NCI-H1694 (cell line): ENCODE measurements at regions not wholly inside any gene's neighbourhood (a gene's known extent, or its start where the extent isn't known, plus 50 kb on each side); places are given as distances from the start of the nearest gene placed in this dataset.
"Not testable (repeated sequence)": the region's sequence is repeated elsewhere in the genome, so short reads cannot be mapped to it uniquely, and the experiment has no call there.

Experiments
- DNase-seq: peaks from one replicate; lab custom pipeline; 2025; lab: John Stamatoyannopoulos, UW

DNA sequence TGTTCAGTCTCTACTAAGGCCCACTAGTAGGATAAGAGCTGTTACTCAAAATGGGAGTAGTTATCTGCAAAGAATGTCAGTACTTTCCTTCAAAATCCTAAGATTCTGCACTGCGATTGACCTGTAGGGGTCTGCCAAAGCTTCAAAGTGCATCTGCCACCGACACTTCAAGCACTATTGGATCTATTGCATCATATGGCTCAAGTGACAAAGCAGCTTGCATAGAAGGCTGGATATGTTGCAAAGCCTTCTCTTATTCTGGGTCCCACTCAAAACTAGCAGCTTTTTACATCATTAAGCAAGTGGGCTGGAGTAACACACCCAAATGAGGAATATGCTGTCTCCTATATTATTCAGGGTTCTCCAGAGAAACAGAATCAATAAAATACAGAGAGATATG, 115.4 kb upstream of the EMCN start:
- no peak for DNase-seq

DNA sequence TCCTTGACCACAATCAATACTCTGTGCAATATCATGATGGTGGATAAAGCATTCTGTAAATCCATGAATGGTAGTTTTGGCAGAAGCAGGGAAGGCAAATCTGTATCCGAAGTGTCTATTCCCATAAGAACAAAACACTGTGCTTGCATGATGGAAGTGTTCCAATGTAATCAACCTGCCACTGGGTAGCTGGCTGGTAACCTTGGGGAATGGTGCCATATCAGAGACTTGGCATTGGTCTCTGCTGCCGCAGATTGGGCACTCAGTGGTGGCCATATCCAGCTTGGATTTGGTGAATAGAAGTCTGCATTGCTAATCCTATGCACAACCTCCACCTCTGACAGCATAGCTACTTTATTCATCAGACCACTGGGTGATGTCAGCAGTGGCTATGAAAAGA, 114.3 kb upstream of the EMCN start:
- DNase-seq: no peak

GRCh38 chr4:100631281-100631968, 113.6 kb upstream of the EMCN start:
- no peak for DNase-seq

DNA sequence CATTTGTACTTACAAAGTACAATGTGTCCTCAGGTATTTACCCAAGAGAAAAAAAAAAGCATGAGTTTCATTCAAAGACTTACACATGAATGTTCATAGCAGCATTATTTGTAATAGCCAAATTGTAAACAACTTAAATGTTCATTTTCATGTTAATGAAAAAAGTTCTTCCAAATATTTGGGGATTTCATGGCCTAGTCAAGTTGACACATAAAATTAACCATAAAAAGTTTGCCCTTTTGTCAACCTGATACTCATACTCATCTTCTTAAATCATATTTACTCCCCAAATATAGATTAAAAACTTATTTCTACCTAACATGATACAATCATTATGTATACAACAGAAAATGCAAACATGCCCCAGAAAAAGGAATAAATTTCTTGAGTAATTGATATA, 112.5 kb upstream of the EMCN start:
- no peak for DNase-seq

DNA sequence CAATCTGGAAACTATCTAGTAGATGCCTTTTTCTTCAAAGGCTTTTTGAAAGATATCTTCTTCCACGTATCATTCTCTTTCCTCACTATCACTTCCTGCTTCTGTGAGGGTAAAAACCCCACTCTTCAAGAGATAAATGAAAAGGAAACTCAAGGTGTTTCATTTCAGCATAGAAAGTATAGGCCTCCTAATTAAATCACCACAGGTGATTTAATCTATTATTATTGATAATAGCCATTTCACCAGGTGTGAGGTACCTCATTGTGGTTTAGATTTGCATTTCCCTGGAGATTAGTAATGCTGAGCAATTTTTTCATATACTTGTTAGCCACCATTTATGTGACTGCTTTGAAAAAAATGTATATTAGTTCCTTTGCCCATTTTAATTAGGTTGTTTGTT, 92.0 kb upstream of the EMCN start:
- no peak for DNase-seq

GRCh38 chr4:100608651-100609050, 90.8 kb upstream of the EMCN start:
- DNase-seq: not testable (repeated sequence)

DNA sequence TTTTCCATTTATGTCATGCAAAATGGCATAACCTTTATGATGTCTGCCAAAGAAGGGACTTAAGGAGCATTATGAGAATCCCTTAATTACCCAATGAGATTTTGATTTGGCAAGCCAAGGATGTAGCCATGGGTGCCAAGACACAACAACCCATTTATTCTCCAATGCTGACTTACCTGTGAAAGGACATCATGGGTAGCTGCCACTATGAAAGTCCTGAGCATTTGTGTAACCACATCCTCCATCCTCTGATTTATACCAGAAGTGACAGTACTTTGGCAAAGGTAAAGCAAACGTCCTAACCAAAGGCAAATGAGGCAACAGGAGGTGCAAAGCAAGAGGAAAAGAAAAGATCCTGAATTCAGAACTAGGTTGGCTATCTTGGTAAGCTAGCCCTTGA, 87.3 kb upstream of the EMCN start:
- DNase-seq: no peak

GRCh38 chr4:100593935-100594334, 76.1 kb upstream of the EMCN start:
- DNase-seq: no peak

- DNase-seq: peak; percentile 24
Measured at GRCh38 chr4:100591161-100591876, 73.5 kb upstream of the EMCN start.

DNA sequence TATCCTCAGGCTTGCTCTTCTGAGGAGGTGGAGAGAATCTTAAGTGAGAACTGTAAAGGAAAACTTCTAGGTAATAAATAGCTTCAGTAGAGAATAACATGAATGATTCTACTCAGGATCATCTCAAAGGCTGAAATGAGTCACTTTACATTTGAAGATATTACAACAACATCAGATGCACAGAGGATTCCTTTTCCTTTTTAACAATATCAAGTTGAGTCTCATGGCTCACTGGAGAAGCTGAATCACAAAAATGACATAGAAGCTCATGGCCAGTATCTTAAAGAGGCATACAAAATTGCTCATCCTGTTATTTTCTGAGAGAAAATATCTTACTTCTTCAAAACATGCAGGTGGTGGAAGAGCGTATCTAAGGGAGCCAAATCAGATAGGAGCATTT, 72.5 kb upstream of the EMCN start:
- no peak for DNase-seq

DNA sequence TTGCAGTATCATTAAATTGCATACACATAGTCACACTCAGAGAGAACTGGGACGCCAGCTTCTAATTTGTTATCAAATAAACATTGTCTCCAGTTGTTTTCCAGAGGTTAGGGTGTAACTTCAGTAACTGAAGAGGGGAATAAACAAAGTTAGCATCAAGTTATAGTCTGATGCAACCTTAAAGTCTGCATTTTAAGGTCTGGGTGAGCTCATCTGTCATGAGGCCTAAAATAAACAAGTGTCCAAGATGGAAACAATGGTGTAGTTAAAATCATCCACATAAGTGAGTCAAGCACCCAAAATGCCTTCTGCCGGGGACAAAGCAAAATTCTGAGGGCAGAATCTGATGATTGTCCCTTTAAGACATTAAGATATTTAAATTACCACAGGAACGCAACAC, 70.3 kb upstream of the EMCN start:
- DNase-seq: no peak

- DNase-seq: no peak
Measured at GRCh38 chr4:100582146-100582545, 64.3 kb upstream of the EMCN start.

GRCh38 chr4:100581337-100581736, 63.5 kb upstream of the EMCN start:
- DNase-seq: no peak

DNA sequence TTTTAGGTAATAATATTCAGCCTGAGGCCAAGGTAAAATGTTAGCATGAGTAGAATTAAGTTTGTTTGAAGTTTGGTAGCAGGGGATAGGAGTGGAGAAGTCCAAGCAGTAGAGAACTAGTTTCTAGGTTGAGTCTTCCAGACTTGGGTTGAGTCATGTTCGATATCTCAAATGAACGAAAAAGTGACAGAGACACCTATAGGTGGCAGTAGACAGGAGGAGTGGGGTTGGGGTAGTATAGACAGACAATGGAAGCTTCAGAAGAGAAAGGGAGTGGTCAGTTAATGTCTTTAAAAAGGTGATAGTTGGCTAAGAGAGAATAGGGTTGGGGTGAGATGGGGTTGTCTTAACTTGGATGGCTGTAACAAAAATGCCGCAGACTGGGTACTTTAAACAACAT, 58.7 kb upstream of the EMCN start:
- DNase-seq: no peak

- DNase-seq: no peak
Measured at GRCh38 chr4:100574607-100575006, 56.8 kb upstream of the EMCN start.

GRCh38 chr4:100569196-100569595, 51.4 kb upstream of the EMCN start:
- no peak for DNase-seq
